PC-9 (cell line): ENCODE measurements at regions not wholly inside any gene's neighbourhood (a gene's known extent, or its start where the extent isn't known, plus 50 kb on each side); places are given as distances from the start of the nearest gene placed in this dataset.

ENCODE experiments used
- BruUV-seq: library from RNA; stranded (reverse); fragments of 400-500 nt; replicated peaks from 2 replicates; lab custom pipeline; 2021; lab: Mats Ljungman, UMichigan
- CTCF ChIA-PET: fragments of 300-600 bp; sonication (Branson Sonifier 250); formaldehyde crosslinking; loops from one replicate; lab custom pipeline; 2022; ENCODE audit warnings: antibody characterized with exemption; lab: Charles Lee
- POLR2A ChIA-PET: fragments of 300-600 bp; sonication (Branson Sonifier 250); formaldehyde crosslinking; loops from one replicate; lab custom pipeline; 2022; ENCODE audit warnings: antibody characterized with exemption; ENCODE audit not compliant: unreplicated experiment; lab: Charles Lee
- DNase-seq, 2 experiments: peaks; one replicate each; pipeline versions ENCODE4 v3.0.0 to v3.0.0-alpha.2; 2015 to 2022; ENCODE audit warnings: mixed read lengths in 1 of 2
- H2AFZ ChIP-seq: fragments of 200-600 bp; sonication (generic); 2 replicates; pipeline ENCODE4 v1.8.1; 2017; ENCODE audit warnings: antibody characterized with exemption
- H3F3A ChIP-seq: fragments of 200-600 bp; sonication (generic); 2 replicates; pipeline ENCODE4 v1.8.1; 2017; ENCODE audit warnings: antibody characterized with exemption, mild to moderate bottlenecking, low read depth; ENCODE audit not compliant: insufficient read depth
- H3K27ac ChIP-seq: fragments of 200-600 bp; sonication (generic); 2 replicates; pipeline ENCODE4 v1.6.1; 2016; ENCODE audit warnings: mixed run types
- H3K27me3 ChIP-seq: fragments of 200-600 bp; sonication (generic); 2 replicates; pipeline ENCODE4 v1.6.1; 2016; ENCODE audit warnings: low read depth, mixed run types; ENCODE audit not compliant: insufficient read depth
- H3K36me3 ChIP-seq: fragments of 200-600 bp; sonication (generic); 2 replicates; pipeline ENCODE4 v1.6.1; 2016; ENCODE audit warnings: low read depth, mixed run types
- H3K4me1 ChIP-seq: fragments of 200-600 bp; sonication (generic); replicated peaks from 2 replicates; pipeline ENCODE4 v1.6.1; 2016; ENCODE audit warnings: mixed run types; ENCODE audit not compliant: insufficient read depth
- H3K4me2 ChIP-seq: fragments of 200-600 bp; sonication (generic); 2 replicates; pipeline ENCODE4 v1.6.1; 2017; ENCODE audit warnings: mixed run types
- H3K4me3 ChIP-seq: fragments of 200-600 bp; sonication (generic); 2 replicates; pipeline ENCODE4 v1.6.1; 2016; ENCODE audit warnings: mixed run types
- H3K79me2 ChIP-seq: fragments of 200-600 bp; sonication (generic); 2 replicates; pipeline ENCODE4 v1.6.1; 2017; ENCODE audit warnings: low read depth, mixed run types
- H3K9me2 ChIP-seq: fragments of 200-600 bp; sonication (generic); 2 replicates; pipeline ENCODE4 v1.8.1; 2017; ENCODE audit warnings: mild to moderate bottlenecking; ENCODE audit not compliant: insufficient read depth
- H3K9me3 ChIP-seq: fragments of 200-600 bp; sonication (generic); 2 replicates; pipeline ENCODE4 v1.8.1; 2016; ENCODE audit warnings: low read depth; ENCODE audit not compliant: insufficient read depth
- H4K20me1 ChIP-seq: fragments of 200-600 bp; sonication (generic); 2 replicates; pipeline ENCODE4 v1.8.1; 2017; ENCODE audit not compliant: insufficient read depth
- CTCF ChIP-seq: fragments of 200-600 bp; sonication (generic); conservative IDR thresholded peaks from 2 replicates; pipeline ENCODE4 v1.6.1; 2017; ENCODE audit warnings: mixed run types, antibody characterized with exemption, mild to moderate bottlenecking, moderate library complexity
- EZH2 ChIP-seq: fragments of 200-600 bp; sonication (generic); IDR thresholded peaks from 2 replicates; pipeline ENCODE4 v1.8.0; 2017; ENCODE audit warnings: antibody characterized with exemption, low read depth
- intact Hi-C: fragments of 100-400 bp; cut with micrococcal nuclease; formaldehyde crosslinking; loops from one replicate; pipeline ENCODE4 v1.10.0; 2022; ENCODE audit not compliant: unreplicated experiment

- H3K9me2 ChIP-seq: no peaks in the 10 kb centered on the region
- no peak for DNase-seq
- H3K27me3 ChIP-seq: no peaks in the 10 kb centered on the region
- no peaks in the 10 kb centered on the region for H3F3A ChIP-seq
- H4K20me1 ChIP-seq: no peaks in the 10 kb centered on the region
- ChIA-PET CTCF (no interaction called here), POLR2A (no interaction called here)
- no peaks in the 10 kb centered on the region for H3K36me3 ChIP-seq
- no peak overlapping the region for H3K27ac ChIP-seq
- no TSS peak for BruUV-seq
- H3K79me2 ChIP-seq: no peaks in the 10 kb centered on the region
- H3K4me1 ChIP-seq: no peaks in the 10 kb centered on the region
- peak overlapping the region; percentile 51; the same call in 1 of the 2 replicates for H2AFZ ChIP-seq
- H3K4me3 ChIP-seq: no peak overlapping the region
- no peaks in the 10 kb centered on the region for H3K9me3 ChIP-seq
- no peak overlapping the region for H3K4me2 ChIP-seq
- TF ChIP-seq EZH2 (no peak), CTCF (no peak)
- intact Hi-C loops: no loop called here
Measured at GRCh38 chr5:84585218-84585617, 200.5 kb upstream of the EDIL3 start.

GRCh38 chr5:84578226-84578625, 193.5 kb upstream of the EDIL3 start:
- intact Hi-C loops: no loop called here
- H3K9me2 ChIP-seq: no peaks in the 10 kb centered on the region
- H3K9me3 ChIP-seq: no peaks in the 10 kb centered on the region
- POLR2A ChIA-PET: no interaction called here
- no TSS peak for BruUV-seq
- H3K27me3 ChIP-seq: no peaks in the 10 kb centered on the region
- TF ChIP-seq EZH2 (no peak), CTCF (no peak)
- H3K4me1 ChIP-seq: no peaks in the 10 kb centered on the region
- H4K20me1 ChIP-seq: no peaks in the 10 kb centered on the region
- no peaks in the 10 kb centered on the region for H3F3A ChIP-seq
- no peaks in the 10 kb centered on the region for H3K36me3 ChIP-seq
- no peak overlapping the region for H3K4me2 ChIP-seq
- no peaks in the 10 kb centered on the region for H3K79me2 ChIP-seq
- H3K27ac ChIP-seq: no peak overlapping the region
- H2AFZ ChIP-seq: no peak overlapping the region
- CTCF ChIA-PET: no interaction called here
- H3K4me3 ChIP-seq: no peak overlapping the region
- DNase-seq: no peak

GRCh38 chr5:84573017-84573712, 188.5 kb upstream of the EDIL3 start:
- Histone ChIP-seq H3K27me3 (no peaks in the 10 kb centered on the region), H3F3A (no peaks in the 10 kb centered on the region), H3K79me2 (no peaks in the 10 kb centered on the region), H3K9me3 (no peaks in the 10 kb centered on the region), H3K9me2 (no peaks in the 10 kb centered on the region; the same call in 1 of the 2 replicates), H3K36me3 (no peaks in the 10 kb centered on the region), H2AFZ (no peak overlapping the region), H3K4me1 (no peaks in the 10 kb centered on the region), H3K4me2 (no peak overlapping the region), H3K4me3 (no peak overlapping the region), H4K20me1 (no peaks in the 10 kb centered on the region), H3K27ac (no peak overlapping the region)
- DNase-seq: no peak
- no TSS peak for BruUV-seq
- ChIA-PET CTCF (no interaction called here), POLR2A (no interaction called here)
- TF ChIP-seq CTCF (no peak), EZH2 (no peak)
- intact Hi-C loops: no loop called here
